GM12878 (cell line): ENCODE measurements at regions not wholly inside any gene's neighbourhood (a gene's known extent, or its start where the extent isn't known, plus 50 kb on each side); places are given as distances from the start of the nearest gene placed in this dataset.

Experiments
- ATAC-seq: fragments of 200-7000 bp; cut with Tn5 transposase; 3 replicates; pipeline ENCODE4 v1.9.1; 2020; ENCODE audit warnings: mild to moderate bottlenecking, moderate library complexity
- BruUV-seq: library from RNA; stranded (reverse); fragments of 400-500 nt; replicated peaks from 2 replicates; lab custom pipeline; 2021; lab: Mats Ljungman, UMichigan
- CTCF ChIA-PET: fragments of 300-600 bp; sonication (Branson Sonifier 250); formaldehyde crosslinking; extraction: SDS; loops from one replicate; lab custom pipeline; 2021; ENCODE audit warnings: inconsistent platforms; lab: Yijun Ruan, JAX
- POLR2A ChIA-PET: fragments of 350-600 bp; formaldehyde crosslinking; extraction: SDS; loops from one replicate; lab custom pipeline; 2021; ENCODE audit warnings: inconsistent platforms; lab: Charles Lee
- RAD21 ChIA-PET: fragments of 300-600 bp; sonication (Branson Sonifier 250); formaldehyde crosslinking; loops from one replicate; lab custom pipeline; 2023; ENCODE audit warnings: antibody characterized with exemption; ENCODE audit not compliant: unreplicated experiment; lab: Charles Lee
- SMC1A ChIA-PET: fragments of 300-600 bp; sonication (Branson Sonifier 250); formaldehyde crosslinking; loops from one replicate; lab custom pipeline; 2023; ENCODE audit not compliant: unreplicated experiment, uncharacterized antibody; lab: Charles Lee
- DNase-seq: peaks from one replicate; pipeline ENCODE4 v3.0.0-alpha.2; 2011; ENCODE audit warnings: low read depth, low spot score
- FAIRE-seq: peaks from 3 replicates; lab custom pipeline; 2011; peaks lifted over from hg19 to GRCh38; lab: Jason Lieb, UNC
- H2AFZ ChIP-seq: 2 replicates; pipeline ENCODE4 v1.6.0; 2011; ENCODE audit warnings: low read depth, low read length, control low read depth; ENCODE audit not compliant: control insufficient read depth
- H3K27ac ChIP-seq: 2 replicates; pipeline ENCODE4 v1.5.1; 2011; ENCODE audit warnings: control low read depth; ENCODE audit not compliant: control insufficient read depth, insufficient read depth
- H3K27me3 ChIP-seq, 2 experiments: replicated peaks in 1 of 2; 2 replicates each; pipeline versions ENCODE4 v1.6.0 to v1.6.1; 2011; ENCODE audit warnings: low read length in 1 of 2; ENCODE audit not compliant: control insufficient read depth in 2 of 2, insufficient read depth in 2 of 2
- H3K36me3 ChIP-seq, 2 experiments: 2 replicates each; pipeline ENCODE4 v1.5.1; 2011; ENCODE audit warnings: low read length in 1 of 2; ENCODE audit not compliant: control insufficient read depth in 2 of 2, insufficient read depth in 2 of 2
- H3K4me1 ChIP-seq: 2 replicates; pipeline ENCODE4 v1.6.1; 2011; ENCODE audit warnings: mild to moderate bottlenecking, low read length, moderate library complexity, mixed read lengths; ENCODE audit not compliant: control insufficient read depth, insufficient read depth
- H3K4me2 ChIP-seq: 2 replicates; pipeline ENCODE4 v1.6.0; 2011; ENCODE audit warnings: control low read depth; ENCODE audit not compliant: control insufficient read depth, insufficient read depth
- H3K4me3 ChIP-seq: fragments of 200-600 bp; sonication (generic); 2 replicates; pipeline ENCODE4 v1.5.1; 2016
- H3K79me2 ChIP-seq: 2 replicates; pipeline ENCODE4 v1.6.0; 2011; ENCODE audit warnings: low read length; ENCODE audit not compliant: control insufficient read depth, insufficient read depth
- H3K9ac ChIP-seq: 2 replicates; pipeline ENCODE4 v1.8.0; 2011; ENCODE audit warnings: low read length, control low read depth, mixed read lengths; ENCODE audit not compliant: control insufficient read depth, insufficient read depth
- H3K9me3 ChIP-seq: replicated peaks from 3 replicates; pipeline ENCODE4 v1.5.1; 2011; ENCODE audit warnings: mild to moderate bottlenecking, low read length; ENCODE audit not compliant: control insufficient read depth, insufficient read depth
- H4K20me1 ChIP-seq: 2 replicates; pipeline ENCODE4 v1.6.0; 2011; ENCODE audit not compliant: control insufficient read depth, insufficient read depth
- CTCF ChIP-seq, 3 experiments: IDR thresholded peaks in 2 of 3; conservative IDR thresholded peaks in 1 of 3; 2 replicates each; pipeline ENCODE4 v1.5.1; 2011; ENCODE audit warnings: low read depth in 3 of 3, low read length in 3 of 3, mild to moderate bottlenecking in 3 of 3, control low read depth in 2 of 3, moderate library complexity in 2 of 3, inconsistent platforms in 1 of 3, mixed read lengths in 1 of 3; ENCODE audit not compliant: control insufficient read depth in 2 of 3, insufficient read depth in 1 of 3; ENCODE audit errors: extremely low read depth in 1 of 3
- HDAC2 ChIP-seq: fragments of 200-600 bp; sonication (generic); IDR thresholded peaks from 2 replicates; pipeline ENCODE4 v1.6.1; 2017
- HDGF ChIP-seq: fragments of 450-650 bp; IDR thresholded peaks from 2 replicates; pipeline ENCODE4 v1.6.1; 2016; ENCODE audit warnings: antibody characterized with exemption
- IRF4 ChIP-seq: IDR thresholded peaks from 2 replicates; pipeline ENCODE4 v1.6.1; 2011; ENCODE audit warnings: low read depth, low read length
- KDM1A ChIP-seq: fragments of 200-600 bp; sonication (generic); IDR thresholded peaks from 2 replicates; pipeline ENCODE4 v1.6.1; 2016; ENCODE audit warnings: borderline replicate concordance
- MEF2A ChIP-seq: IDR thresholded peaks from 2 replicates; pipeline ENCODE4 v1.6.1; 2011; ENCODE audit warnings: low read depth, mild to moderate bottlenecking, low read length, moderate library complexity; ENCODE audit not compliant: insufficient read depth
- MEF2B ChIP-seq: fragments of 450-650 bp; IDR thresholded peaks from 2 replicates; pipeline ENCODE4 v1.6.1; 2018; ENCODE audit warnings: mild to moderate bottlenecking, moderate library complexity; ENCODE audit not compliant: partially characterized antibody, poor library complexity, severe bottlenecking
- MYC ChIP-seq: IDR thresholded peaks from 2 replicates; pipeline ENCODE4 v1.6.1; 2011; ENCODE audit warnings: mild to moderate bottlenecking, low read length, moderate library complexity, inconsistent platforms; ENCODE audit not compliant: insufficient read depth, insufficient replicate concordance, insufficient read length, severe bottlenecking
- NBN ChIP-seq: fragments of 450-650 bp; IDR thresholded peaks from 2 replicates; pipeline ENCODE4 v1.6.1; 2016
- RB1 ChIP-seq: fragments of 450-650 bp; formaldehyde crosslinking; IDR thresholded peaks from 2 replicates; pipeline ENCODE4 v1.6.1; 2017; ENCODE audit warnings: mild to moderate bottlenecking, borderline replicate concordance
- SUPT20H ChIP-seq: IDR thresholded peaks from 2 replicates; pipeline ENCODE4 v1.6.1; 2011; ENCODE audit warnings: low read depth, mild to moderate bottlenecking, low read length, moderate library complexity, borderline replicate concordance; ENCODE audit not compliant: control insufficient read depth
- YY1 ChIP-seq: IDR thresholded peaks from 2 replicates; pipeline ENCODE4 v1.6.1; 2011; ENCODE audit warnings: low read depth, mild to moderate bottlenecking, low read length
- ZNF24 ChIP-seq: fragments of 450-650 bp; IDR thresholded peaks from 2 replicates; pipeline ENCODE4 v1.6.1; 2017; ENCODE audit warnings: antibody characterized with exemption, mild to moderate bottlenecking
- ZNF384 ChIP-seq: IDR thresholded peaks from 2 replicates; pipeline ENCODE4 v1.6.1; 2012; ENCODE audit warnings: low read depth, mild to moderate bottlenecking, low read length, improper control_type of control experiment, borderline replicate concordance
- in situ Hi-C: fragments of 300-500 bp; cut with MboI; formaldehyde crosslinking; loops from 9 replicates; pipeline ENCODE4 v1.14.3; 2018; ENCODE audit warnings: mixed read lengths
- intact Hi-C: fragments of 100-400 bp; cut with micrococcal nuclease; formaldehyde crosslinking; loops from one replicate; pipeline ENCODE4 v1.14.2; 2022; ENCODE audit not compliant: unreplicated experiment
- TF ChIP-seq, protein P1 (sequence below): fragments of 450-650 bp; conservative IDR thresholded peaks from 2 replicates; pipeline ENCODE4 v1.6.1; 2017; ENCODE audit warnings: mild to moderate bottlenecking, moderate library complexity
- TF ChIP-seq, protein P2 (sequence below): fragments of 450-650 bp; IDR thresholded peaks from 2 replicates; pipeline ENCODE4 v1.6.1; 2014; ENCODE audit warnings: mild to moderate bottlenecking

GRCh38 chr1:80251591-80251990, 1245.1 kb upstream of the ADGRL4 start (continued):
- no peak for TF ChIP-seq HDAC2
- no peak for TF ChIP-seq HDGF
- TF ChIP-seq, protein P1, sequence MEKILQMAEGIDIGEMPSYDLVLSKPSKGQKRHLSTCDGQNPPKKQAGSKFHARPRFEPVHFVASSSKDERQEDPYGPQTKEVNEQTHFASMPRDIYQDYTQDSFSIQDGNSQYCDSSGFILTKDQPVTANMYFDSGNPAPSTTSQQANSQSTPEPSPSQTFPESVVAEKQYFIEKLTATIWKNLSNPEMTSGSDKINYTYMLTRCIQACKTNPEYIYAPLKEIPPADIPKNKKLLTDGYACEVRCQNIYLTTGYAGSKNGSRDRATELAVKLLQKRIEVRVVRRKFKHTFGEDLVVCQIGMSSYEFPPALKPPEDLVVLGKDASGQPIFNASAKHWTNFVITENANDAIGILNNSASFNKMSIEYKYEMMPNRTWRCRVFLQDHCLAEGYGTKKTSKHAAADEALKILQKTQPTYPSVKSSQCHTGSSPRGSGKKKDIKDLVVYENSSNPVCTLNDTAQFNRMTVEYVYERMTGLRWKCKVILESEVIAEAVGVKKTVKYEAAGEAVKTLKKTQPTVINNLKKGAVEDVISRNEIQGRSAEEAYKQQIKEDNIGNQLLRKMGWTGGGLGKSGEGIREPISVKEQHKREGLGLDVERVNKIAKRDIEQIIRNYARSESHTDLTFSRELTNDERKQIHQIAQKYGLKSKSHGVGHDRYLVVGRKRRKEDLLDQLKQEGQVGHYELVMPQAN, result no peak
- TF ChIP-seq CTCF (IDR thresholded peaks at IDR 0.05 in 2 of 3, conservative IDR thresholded peaks at IDR 0.05 in 1 of 3; ENCODE audit: control insufficient read depth in 2 of 3, extremely low read depth in 1 of 3, insufficient read depth in 1 of 3, low read depth in 3 of 3, low read length in 3 of 3), result no peak
- no peak for TF ChIP-seq RB1
- no peak for TF ChIP-seq KDM1A
- TF ChIP-seq MEF2B, result no peak
- no peak for TF ChIP-seq SUPT20H

GRCh38 chr1:80251171-80251570, 1244.6 kb upstream of the ADGRL4 start:
- BruUV-seq, result no TSS peak
- H3K4me2 ChIP-seq, result no peak overlapping the region
- CTCF ChIA-PET, result no interaction called here
- H3K36me3 ChIP-seq, result no peaks in the 10 kb centered on the region
- RAD21 ChIA-PET, result no interaction called here
- H3K4me1 ChIP-seq, result no peaks in the 10 kb centered on the region
- no peak for DNase-seq
- no peak overlapping the region for H3K4me3 ChIP-seq
- no peaks in the 10 kb centered on the region for H3K9me3 ChIP-seq
- SMC1A ChIA-PET, result no interaction called here
- no peaks in the 10 kb centered on the region for H4K20me1 ChIP-seq
- in situ Hi-C loops (no loop called here), intact Hi-C loops (no loop called here)
- ATAC-seq, result no peak
- no peaks in the 10 kb centered on the region for H3K79me2 ChIP-seq
- no peak overlapping the region for H3K27ac ChIP-seq
- H3K27me3 ChIP-seq, result no peaks in the 10 kb centered on the region
- POLR2A ChIA-PET, result no interaction called here
- no peak overlapping the region for H2AFZ ChIP-seq
- no peak for TF ChIP-seq NBN
- no peak for TF ChIP-seq ZNF384
- TF ChIP-seq SUPT20H, result no peak
- TF ChIP-seq ZNF24, result no peak
- TF ChIP-seq, protein P2, sequence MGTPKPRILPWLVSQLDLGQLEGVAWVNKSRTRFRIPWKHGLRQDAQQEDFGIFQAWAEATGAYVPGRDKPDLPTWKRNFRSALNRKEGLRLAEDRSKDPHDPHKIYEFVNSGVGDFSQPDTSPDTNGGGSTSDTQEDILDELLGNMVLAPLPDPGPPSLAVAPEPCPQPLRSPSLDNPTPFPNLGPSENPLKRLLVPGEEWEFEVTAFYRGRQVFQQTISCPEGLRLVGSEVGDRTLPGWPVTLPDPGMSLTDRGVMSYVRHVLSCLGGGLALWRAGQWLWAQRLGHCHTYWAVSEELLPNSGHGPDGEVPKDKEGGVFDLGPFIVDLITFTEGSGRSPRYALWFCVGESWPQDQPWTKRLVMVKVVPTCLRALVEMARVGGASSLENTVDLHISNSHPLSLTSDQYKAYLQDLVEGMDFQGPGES, result no peak
- TF ChIP-seq IRF4, result no peak
- TF ChIP-seq MEF2A, result no peak
- TF ChIP-seq YY1, result no peak
- no peak for TF ChIP-seq MYC
- FAIRE-seq, result no peak
- no peak overlapping the region for H3K9ac ChIP-seq
